GM13977 (cell line): ENCODE measurements at regions not wholly inside any gene's neighbourhood (a gene's known extent, or its start where the extent isn't known, plus 50 kb on each side); places are given as distances from the start of the nearest gene placed in this dataset.

Experiments used
- DNase-seq: peaks from one replicate; pipeline ENCODE4 v3.0.0; 2012; ENCODE audit warnings: low spot score
- in situ Hi-C: fragments of 300-500 bp; cut with MboI; formaldehyde crosslinking; loops from one replicate; pipeline ENCODE4 v1.12.0; 2022; ENCODE audit warnings: low sequenced_read_pairs, low pct_unique_long_range_greater_than_20kb, mixed read lengths, inconsistent platforms; ENCODE audit not compliant: unreplicated experiment
- TF ChIP-seq, protein P1 (sequence below): IDR thresholded peaks from 2 replicates; pipeline ENCODE4 v1.5.1; 2012; ENCODE audit warnings: mild to moderate bottlenecking, control low read depth; ENCODE audit not compliant: insufficient read depth; ENCODE audit errors: extremely low read depth, missing control alignments

DNA sequence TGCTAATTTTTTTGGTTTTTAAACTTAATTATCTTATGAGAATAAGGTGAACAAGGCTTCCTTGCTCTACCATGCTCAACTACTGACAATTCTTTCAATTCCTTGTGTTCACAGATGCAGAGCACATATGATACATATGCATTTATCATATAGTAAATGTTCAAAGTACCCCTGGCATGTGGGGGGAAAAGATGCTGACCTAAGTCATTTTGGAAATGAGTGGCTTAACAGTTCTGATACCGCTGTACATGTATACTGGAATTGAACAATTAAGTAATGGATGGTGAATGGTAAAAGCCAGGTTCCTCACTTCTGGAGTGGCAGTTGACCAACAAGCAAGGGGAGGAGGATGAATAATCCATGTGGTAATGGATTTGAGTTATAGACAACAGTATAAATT, 149.6 kb downstream of the NAF1 start:
- DNase-seq: no peak
- TF ChIP-seq, protein P1, sequence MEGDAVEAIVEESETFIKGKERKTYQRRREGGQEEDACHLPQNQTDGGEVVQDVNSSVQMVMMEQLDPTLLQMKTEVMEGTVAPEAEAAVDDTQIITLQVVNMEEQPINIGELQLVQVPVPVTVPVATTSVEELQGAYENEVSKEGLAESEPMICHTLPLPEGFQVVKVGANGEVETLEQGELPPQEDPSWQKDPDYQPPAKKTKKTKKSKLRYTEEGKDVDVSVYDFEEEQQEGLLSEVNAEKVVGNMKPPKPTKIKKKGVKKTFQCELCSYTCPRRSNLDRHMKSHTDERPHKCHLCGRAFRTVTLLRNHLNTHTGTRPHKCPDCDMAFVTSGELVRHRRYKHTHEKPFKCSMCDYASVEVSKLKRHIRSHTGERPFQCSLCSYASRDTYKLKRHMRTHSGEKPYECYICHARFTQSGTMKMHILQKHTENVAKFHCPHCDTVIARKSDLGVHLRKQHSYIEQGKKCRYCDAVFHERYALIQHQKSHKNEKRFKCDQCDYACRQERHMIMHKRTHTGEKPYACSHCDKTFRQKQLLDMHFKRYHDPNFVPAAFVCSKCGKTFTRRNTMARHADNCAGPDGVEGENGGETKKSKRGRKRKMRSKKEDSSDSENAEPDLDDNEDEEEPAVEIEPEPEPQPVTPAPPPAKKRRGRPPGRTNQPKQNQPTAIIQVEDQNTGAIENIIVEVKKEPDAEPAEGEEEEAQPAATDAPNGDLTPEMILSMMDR: no peak
- in situ Hi-C loops: no loop called here

DNA sequence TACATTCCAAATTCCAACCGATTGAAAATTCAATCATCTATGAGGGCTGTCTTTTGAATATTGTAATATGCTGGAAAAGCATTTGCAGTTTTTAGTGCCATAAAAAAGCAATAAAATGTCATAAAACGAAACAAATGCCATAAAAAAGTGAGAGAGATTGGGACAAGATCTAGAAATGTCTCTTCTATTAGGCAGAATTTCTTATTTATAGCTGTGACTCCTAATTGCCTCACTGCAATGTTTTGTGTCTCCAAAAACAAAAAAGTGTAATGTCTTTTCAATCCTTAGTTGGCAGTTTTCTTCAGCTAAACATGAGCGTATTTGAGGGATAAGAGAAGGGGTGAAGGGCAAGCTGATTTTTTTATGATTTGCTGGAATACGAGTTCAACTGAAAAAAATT, 153.9 kb downstream of the NAF1 start:
- TF ChIP-seq, protein P1: no peak
- DNase-seq: no peak
- in situ Hi-C loops: no loop called here

DNA sequence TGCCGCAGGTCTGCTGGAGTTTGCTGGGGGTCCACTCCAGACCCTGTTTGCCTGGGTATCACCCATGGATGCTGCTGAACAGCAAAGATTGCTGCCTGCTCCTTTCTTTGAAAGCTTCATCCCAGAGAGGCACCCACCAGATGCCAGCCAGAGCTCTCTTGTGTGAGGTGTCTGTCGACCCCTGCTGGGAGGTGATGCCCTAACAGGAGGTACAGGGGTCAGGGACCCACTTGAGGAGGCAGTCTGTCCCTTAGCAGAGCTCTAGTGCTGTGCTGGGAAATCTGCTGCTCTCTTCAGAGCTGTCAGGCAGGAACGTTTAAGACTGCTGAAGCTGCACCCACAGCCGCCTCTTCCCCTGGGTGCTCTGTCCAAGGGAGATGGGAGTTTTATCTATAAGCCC, 162.7 kb downstream of the NAF1 start:
- no peak for DNase-seq
- TF ChIP-seq, protein P1: no peak
- in situ Hi-C loops: no loop called here

DNA sequence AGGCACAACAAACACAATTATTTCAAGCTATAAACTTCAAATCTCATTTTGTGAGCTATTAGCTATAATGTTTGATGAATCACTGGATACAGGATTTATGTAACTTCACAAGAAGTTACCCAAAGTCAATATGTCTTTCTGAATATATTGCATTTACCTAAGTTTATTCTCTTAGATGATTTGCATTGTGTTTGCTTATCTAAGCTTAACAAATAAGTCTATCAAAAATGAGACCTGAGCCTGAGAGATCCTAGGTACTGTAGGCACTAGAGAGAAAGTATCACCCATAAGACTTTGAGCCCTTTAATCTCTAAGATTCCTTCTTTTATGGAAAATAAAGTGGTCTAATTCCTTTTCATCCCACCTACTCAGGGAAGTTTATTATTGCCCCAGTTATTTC, 178.2 kb downstream of the NAF1 start:
- in situ Hi-C loops: no loop called here
- no peak for DNase-seq
- TF ChIP-seq, protein P1: no peak

DNA sequence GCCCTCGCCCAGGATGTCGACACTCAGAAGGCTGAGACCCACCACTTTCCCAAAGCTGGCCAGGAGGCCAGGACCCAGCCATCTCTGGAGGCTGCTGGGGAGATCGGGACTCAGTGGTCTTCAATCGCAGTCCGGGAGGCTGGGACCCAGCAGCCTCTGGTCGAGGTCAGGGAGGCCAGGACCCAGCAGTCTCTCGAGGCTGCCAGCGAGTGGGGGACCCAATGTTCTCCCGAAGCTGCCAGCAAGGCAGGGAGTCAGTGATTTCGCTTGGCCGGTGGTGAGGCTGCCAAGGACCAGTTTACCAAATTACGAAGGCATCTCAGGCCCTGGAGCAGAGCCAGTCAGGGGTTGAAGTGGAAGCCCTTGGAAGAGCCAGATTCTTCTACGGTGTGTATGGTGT, 181.6 kb downstream of the NAF1 start:
- in situ Hi-C loops: no loop called here
- TF ChIP-seq, protein P1: no peak
- no peak for DNase-seq

DNA sequence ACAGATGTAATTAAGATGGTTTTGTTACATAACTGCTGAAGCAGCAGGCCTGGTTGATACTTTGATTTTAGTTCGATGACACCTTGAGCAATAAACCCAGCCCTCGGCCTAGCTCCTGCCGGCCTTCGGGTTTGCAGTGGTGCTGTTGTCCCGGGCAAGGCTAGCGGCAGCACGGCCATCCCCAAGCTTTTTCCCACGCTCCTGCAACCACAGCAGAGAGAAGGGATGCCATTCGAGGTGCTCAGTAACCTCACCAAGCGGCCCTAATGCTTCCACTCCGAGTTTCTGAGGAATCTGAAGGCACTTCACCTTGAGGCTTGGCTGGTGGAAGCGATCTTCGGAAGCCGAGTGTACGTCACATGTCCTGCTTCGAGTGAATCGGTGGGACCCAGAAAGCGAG, 182.1 kb downstream of the NAF1 start:
- in situ Hi-C loops: no loop called here
- DNase-seq: no peak
- TF ChIP-seq, protein P1: no peak

DNA sequence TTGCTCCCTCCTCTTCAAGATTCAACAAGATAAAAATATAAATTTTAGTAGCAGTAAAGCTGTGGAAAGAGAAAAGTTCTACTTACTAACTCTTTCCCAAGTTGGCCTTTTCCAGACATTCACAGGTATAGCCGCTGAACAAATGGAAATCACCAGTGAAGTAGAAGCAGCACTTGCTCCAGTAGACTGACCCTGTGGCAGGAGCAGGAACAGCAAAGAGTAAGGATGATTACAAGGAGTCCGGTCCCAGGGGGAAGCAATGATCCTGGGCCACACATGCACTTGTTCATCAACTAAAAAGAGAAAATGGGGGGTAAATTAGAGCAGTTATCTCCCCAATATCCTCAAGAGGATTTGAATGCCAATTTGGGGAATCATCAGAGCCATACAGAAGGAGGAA, 184.9 kb downstream of the NAF1 start:
- in situ Hi-C loops: no loop called here
- no peak for DNase-seq
- TF ChIP-seq, protein P1: no peak
